Urothelium cell line (cell line): ENCODE measurements at regions not wholly inside any gene's neighbourhood (a gene's known extent, or its start where the extent isn't known, plus 50 kb on each side); places are given as distances from the start of the nearest gene placed in this dataset.
"Not testable (repeated sequence)": the region's sequence is repeated elsewhere in the genome, so short reads cannot be mapped to it uniquely, and the experiment has no call there.

Source experiments
- DNase-seq: peaks from one replicate; pipeline ENCODE4 v3.0.0; 2011; ENCODE audit warnings: low spot score, mixed read lengths
- FAIRE-seq: peaks from 2 replicates; lab custom pipeline; 2011; peaks lifted over from hg19 to GRCh38; lab: Jason Lieb, UNC

DNA sequence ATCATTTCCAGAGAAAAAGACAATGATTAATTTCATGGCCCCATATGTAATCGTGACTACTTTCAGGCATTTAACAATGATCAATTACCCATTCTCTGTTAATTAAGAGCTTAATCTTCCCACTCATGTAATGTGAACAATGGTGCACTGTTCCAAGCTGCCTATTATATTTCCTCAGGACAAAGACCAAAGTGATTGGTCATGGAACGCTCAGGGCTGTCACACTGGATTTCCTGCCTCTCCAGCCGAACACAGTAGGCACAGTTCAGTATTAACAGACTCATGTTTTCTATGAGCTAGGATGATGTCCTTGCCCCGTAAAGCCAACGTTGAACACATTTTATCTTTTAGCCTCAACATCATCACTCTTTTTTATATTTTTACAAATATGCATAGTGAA lies 142.7 kb upstream of the FZD8 start:
- FAIRE-seq (no peak), DNase-seq (no peak)

DNA sequence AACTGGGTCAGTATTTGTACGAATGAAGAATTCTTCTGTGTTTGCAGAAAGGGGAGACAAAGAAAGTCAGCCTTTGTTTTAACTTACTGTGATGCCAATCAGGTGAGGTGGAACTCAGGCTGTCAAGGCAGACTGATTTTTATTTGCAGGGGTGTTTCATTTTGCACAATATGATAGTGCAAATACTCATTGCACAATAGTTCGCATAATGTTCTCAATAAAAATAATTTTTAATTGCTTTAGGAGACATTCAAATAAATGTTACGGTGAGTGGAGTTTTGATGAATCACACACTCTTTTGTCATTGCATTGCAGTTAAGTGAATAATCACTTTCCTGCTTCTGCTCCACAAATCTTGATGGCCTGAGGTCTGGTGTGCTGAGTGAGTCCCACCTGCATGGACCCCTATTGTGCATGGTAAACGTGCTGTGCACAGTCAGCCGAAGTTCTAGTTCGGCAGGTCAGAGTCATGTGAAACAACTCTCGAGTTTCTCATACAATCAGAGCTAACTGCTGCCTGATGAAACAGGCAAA lies 141.3 kb upstream of the FZD8 start:
- FAIRE-seq (no peak), DNase-seq (no peak)

DNA sequence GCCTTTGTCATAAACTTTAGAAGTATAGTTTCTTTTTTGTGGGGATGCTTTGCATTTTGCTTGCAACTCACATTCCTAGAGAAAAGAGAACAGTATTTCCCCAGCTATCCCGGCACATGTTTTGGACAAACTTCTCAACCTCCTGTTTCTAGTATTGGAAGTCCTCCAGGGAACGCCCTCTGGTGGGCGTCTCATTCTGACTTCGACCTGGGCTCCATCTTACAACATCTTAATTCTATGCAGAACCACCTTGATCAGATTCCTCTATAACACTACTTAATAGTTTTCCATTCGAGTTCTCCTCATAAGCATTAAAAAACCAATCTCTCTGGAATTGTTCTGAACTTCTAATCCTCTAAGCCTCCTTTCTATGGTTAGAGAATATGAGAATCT lies 139.5 kb upstream of the FZD8 start:
- DNase-seq = no peak
- FAIRE-seq = no peak

DNA sequence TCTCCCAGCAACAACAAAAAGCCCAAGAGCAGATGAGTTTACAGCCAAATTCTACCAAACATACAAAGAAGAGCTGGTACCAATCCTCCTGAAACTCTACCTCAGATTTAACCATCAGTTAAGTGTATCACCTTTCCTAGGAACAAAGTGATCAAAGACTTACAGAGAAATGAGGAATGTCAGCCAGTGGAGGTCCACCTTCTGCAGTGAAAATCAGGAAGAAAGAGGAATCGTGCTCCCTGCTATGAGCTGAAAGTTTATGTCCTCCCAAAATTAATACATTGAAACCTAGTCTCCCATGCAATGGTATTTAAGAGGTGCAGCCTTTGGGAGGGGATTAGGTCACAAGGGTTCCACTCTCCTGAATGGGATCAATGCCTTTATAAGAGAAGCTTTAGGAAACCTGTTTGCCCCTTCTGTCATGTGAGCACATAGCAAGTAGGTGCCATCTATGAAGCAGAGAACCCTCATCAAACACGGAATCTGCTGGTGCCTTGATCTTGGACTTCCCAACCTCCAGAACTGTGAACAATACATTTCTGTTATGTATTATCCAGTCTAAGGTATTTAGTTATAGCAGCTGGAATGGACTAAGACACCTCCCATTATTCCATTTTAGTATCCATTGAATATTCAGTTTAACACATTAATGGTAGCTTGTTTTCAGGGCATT lies 139.0 kb upstream of the FZD8 start:
- DNase-seq = no peak
- no peak for FAIRE-seq

DNA sequence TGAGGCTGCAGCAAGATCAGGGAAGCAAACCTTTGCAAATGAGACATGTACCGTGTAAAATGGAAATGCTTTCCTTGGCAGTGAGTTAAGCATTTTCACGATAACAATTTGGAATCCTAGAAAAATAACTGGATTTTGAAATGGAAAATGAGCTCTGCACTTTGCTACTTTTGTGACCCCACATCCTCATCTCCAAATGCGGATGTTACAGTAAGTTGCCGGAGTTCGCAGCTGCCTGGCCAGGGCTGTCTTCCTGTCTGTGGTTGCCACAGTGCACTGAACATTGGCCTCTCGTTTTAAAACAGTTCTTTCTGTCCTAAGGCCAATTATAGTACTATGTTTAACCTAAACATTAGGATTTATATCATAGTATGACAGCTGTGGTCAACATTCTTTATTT lies 136.2 kb upstream of the FZD8 start:
- DNase-seq (no peak), FAIRE-seq (no peak)

DNA sequence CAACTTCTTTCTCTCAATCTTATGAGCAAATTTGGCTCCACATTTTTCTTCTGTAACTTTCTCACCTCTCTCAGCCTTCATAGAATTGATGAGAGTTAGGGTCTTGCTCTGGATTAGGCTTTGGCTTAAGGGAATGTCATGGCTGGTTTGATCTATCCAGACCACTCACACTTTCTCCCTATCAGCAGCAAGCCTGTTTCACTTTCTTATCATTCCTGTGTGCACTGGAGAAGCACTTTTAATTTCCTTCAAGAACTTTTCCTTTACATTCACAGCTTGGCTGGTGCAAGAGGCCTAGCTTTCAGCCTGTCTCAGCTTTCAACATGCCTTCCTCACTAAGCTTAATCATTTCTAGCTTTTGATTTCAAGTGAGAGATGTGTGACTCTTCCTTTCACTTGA lies 134.5 kb upstream of the FZD8 start:
- DNase-seq, FAIRE-seq: not testable (repeated sequence)

DNA sequence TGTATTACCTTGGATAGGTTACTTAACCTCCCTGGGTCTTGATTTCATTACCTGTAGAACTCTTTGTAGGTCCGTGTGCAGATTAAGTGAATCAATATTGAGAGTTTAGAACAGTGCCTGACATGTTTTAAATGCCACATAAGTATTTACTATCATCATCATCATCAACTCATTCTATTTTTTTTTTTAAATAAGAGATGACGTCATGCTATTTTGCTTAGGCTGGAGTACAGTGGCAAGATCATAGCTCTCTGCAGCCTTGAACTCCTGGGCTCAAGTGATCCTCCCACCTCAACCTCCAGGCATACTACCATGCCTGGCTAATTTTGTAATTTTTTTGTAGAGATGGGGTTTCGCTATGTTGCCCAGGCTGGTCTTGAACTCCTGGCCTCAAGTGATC lies 132.0 kb upstream of the FZD8 start:
- DNase-seq = no peak
- no peak for FAIRE-seq

DNA sequence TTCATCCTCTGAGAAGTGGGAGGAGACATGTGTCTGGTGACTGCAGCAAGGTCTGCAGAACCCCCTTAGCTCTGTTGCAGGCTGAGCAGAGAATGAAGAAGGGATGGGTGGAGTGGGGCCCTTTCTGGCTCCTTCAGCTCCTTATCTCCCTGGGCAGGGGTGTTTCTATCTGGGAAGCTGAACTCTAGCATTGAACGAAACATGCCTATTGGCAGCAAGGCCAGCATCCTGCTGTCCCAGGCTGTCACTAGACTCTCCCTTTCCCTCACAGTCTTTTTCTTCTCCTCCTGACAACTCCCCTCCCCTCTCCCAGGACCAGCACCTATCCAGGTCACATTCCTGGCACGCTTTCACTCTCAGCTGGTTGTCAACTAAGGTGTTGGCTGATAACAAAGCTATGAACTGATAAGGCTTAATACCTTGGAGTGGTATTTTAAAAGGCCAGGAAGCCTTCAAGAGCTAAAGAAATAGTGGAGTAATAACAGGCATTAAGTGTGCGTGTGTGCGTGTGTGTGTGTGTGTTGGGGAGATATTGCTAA lies 128.8 kb upstream of the FZD8 start:
- DNase-seq (no peak), FAIRE-seq (no peak)

DNA sequence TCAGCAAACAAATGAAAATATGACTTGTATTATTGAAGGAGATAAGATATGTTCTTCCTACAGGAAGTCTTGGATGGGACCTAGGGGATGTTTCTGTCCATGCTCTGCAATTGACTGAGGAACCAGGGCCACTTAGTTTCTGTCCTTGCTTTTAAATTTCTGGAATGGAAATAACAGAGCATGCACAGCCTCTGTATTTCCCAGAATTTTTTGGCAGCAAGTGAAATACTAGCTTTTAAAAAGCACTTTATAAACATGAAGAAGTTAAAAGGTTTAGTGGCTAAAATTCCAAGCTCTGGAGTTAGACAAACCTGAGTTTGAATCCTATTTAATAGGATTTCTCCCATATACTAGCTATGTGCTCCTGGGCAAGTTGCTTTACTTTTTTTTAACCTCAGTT lies 127.7 kb upstream of the FZD8 start:
- DNase-seq (no peak), FAIRE-seq (no peak)

DNA sequence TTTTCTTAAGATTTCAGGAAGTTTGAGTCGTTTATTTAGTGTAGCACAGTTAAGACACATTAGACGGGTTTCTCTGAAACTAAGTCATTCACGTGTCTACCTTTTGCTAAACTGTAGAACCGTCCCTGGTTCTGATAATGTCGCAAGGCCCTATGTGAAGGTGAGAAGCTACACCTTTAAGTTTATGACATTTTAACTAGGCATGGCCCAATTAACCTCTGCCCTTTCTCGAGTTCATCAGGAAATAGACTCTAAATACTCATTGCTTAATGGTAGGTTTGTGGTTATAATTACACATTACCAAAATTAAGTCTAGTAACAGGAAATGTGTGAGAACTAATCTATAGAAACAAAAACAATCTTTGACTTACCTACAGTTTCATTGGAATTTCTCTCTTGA lies 126.6 kb upstream of the FZD8 start:
- DNase-seq = no peak
- no peak for FAIRE-seq

DNA sequence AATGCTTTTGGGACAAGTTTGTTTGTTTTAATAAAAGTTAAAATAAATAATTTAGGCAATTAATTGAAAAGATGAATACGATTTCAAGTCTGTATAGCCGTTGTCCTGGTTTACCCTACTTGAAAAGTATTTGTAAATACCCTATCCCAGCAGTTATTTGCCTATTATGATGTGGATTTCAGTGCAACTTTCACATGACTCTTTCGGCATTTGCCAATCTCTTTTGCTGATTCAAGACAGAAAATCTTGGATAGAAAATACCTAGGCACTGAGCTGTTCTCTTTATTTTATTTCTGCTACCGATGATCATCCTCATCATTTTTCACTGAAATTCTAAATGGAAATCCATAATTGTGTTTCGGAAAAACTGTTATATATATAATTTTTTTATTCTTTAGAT lies 125.9 kb upstream of the FZD8 start:
- no peak for FAIRE-seq

DNA sequence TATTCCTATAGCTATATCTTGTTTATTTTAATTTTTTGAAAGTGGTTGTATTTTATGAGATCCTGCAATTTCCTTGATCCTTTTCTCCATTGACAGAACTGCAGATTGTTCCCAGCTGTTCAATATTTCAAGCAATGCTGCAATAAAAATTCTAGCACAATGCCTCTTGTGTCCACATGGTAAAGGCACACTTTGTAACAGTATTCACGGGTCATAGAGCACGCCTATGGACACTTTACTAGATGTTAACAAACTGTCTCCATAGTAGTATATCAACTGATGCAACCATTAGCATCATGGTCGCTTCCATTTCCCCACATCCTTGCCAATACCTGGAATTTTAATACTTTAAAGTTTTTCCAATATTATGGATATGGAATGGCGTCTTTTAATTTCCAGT lies 123.9 kb upstream of the FZD8 start:
- FAIRE-seq (no peak), DNase-seq (no peak)

More for the DNA sequence above, 125.9 kb upstream of the FZD8 start:
- DNase-seq = no peak

DNA sequence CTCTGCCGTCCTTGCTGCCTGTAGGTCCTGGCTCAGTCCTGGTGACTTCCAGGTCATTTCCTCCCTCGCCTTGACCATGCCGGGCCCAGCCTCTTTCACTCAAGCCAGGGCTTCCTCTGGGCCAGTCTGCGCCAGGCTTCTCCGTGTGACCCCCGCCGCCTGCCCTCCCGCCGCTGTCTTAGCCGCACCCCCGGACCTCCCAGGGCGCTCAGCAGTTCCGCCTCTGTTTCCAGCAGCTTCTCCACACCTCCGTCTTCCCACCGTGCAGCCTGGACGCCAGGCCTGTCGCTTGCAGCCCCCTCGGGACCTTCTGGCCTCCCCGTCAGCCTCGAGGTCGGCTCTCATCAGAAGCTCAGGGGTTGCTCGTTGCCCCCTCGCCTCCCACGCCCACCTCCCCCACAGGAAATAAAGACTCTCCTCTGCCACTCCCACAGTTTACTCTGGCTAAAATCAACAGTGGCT lies 123.0 kb upstream of the FZD8 start:
- no peak for FAIRE-seq
- no peak for DNase-seq

DNA sequence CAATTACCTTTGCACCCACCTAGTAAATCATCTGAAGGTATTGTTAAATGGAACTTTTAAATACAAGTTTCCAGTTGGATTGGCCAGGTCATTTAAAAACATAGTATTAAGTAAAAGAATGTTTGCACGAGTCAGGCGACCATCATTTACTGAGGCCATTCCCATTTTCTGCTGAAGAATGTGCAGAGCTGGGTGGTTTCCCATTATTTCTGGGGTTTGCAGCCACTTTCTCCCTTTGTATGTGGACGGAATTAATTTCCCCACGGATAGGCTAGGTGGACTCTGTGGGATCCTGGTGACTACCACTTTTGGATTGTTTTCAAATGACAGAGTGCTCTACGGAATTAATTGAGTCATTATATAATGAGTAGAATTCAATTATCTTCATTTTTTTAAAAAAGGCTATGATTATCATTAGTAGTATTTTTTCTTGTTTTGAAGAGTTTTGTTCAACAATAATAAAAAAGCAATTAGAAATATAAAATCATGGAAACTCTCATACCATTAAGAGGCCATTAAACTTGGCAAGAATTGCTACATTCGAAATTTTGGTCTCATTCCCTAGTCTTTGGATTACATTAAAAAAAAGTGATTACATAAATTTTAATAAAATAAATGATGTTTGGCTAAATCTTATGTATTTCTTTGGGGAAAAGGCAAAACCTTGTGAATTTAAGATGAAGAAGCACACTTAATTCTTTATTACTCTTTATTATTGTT lies 120.4 kb upstream of the FZD8 start:
- DNase-seq (no peak), FAIRE-seq (no peak)

DNA sequence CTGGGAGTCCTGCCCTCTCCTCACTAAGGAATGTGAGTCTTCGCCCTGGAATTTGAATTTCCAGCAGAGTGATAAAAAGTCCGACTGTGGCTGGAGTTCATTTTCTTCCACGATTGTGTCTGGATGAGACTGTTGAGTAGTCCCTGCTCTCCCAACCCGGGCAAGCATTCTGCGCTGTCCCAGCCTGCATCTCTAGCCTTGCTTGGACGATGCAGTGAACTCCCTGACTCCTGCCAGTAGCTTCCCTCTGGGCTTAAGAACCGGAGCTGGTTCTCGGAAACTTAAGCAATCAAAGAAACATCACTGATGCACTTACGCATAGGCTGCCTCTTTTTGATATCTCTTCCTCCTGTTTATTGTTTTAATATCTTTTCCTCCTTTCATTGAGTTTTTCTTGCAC lies 116.0 kb upstream of the FZD8 start:
- no peak for FAIRE-seq

DNA sequence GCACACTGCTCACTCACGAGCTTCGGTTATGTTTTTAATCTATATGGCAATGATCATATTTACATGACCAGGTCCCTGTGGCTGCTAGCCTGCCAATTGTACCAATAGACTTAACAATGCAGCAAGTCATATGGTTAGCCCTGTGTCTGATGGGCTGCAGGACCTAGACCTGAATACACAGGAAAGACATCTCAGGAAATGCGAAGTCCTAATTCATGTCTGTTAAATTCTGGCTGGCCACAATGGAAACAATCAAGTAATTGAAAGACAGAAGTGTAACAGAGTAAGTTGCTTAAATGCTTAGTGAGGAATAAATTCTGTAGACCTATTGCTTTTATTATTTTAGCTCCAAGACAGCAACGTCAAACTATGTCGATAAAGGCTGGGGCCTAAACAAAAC lies 112.4 kb upstream of the FZD8 start:
- no peak for FAIRE-seq

More for the DNA sequence above, 116.0 kb upstream of the FZD8 start:
- no peak for DNase-seq

DNA sequence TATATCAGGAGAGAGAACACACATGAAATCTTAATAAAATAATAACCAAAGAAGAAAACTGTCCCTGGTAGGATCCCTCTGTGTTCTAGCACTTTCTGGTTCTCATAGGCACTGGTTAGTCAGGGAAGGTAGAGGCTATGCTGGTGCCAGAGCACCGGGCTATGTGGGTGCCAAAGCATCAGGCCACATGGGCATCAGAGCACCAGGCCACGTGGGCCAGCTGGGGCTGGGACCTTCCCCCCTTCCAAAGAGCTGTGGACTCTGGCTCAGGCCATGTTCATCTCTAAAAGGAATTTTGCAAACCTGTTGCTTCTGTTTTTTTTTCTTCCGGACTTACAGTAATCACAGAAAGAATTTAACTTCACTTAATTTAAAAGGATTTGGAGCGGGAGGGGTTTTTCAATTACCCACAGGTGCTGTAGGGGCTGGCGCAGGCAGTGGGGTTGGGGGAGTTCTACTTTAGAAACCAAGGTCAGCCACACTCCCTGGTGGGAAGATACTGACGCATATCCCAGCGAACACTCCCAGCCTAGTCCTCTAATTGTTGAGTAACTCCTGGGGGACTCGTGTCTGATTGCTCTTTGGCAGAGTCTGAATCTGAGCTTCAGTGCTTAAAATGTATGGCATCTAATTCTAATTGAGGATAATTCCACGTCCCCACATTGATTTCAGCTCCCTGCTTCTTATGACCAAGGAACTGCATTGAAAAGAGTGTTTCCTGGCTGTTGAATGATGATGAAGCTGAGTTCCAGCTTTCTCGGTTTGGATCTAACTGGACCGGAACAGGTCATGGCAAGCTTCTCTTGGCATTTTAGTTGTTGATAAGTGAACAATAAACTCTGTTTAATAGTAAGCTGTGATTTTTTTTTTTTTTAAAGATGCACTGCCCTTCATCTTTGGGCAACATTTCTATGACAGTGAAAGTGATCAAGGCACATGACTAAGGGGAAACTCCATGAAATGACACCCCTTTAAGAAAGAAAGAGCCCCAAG lies 110.7 kb upstream of the FZD8 start:
- DNase-seq (no peak), FAIRE-seq (no peak)

More for the DNA sequence above, 112.4 kb upstream of the FZD8 start:
- DNase-seq = no peak

DNA sequence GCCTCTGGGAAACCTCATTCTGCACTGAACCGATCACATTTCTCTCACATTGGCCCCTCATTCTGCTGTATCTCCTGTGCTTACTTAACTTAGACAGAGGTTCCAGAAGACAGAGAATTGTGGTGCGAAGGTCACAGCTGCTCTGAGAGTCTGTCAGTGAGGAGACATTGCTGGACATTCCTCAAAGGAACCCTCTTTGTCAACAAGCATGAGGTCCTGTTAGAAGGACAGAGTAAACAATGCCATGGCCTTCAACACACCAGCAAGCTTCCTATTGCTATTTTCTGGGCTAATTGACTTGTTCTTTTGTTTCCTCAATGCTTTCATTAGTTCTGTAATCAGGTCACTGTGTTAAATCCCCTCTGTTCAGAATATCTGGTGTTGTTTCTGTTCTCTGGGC lies 109.3 kb upstream of the FZD8 start:
- DNase-seq (no peak), FAIRE-seq (no peak)

DNA sequence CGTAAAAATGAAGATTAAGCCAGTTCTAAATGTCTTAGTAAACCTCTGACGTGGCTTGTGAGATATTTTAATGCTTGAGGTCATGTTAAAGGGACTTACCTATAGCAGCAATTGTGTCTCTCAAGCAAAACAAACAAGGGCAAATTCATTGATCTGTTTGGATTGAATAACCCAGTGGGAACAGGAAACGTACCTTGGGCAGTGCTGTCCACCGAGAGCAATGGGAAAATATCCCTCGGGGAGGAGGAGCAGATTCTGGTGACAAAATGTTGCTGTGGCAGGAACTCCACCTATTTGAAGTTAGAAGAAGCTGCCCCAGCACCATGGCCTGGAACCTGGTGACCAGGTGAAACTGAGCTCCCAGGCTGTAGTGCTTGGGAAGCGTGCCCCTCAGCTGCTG lies 107.1 kb upstream of the FZD8 start:
- DNase-seq (no peak), FAIRE-seq (no peak)

DNA sequence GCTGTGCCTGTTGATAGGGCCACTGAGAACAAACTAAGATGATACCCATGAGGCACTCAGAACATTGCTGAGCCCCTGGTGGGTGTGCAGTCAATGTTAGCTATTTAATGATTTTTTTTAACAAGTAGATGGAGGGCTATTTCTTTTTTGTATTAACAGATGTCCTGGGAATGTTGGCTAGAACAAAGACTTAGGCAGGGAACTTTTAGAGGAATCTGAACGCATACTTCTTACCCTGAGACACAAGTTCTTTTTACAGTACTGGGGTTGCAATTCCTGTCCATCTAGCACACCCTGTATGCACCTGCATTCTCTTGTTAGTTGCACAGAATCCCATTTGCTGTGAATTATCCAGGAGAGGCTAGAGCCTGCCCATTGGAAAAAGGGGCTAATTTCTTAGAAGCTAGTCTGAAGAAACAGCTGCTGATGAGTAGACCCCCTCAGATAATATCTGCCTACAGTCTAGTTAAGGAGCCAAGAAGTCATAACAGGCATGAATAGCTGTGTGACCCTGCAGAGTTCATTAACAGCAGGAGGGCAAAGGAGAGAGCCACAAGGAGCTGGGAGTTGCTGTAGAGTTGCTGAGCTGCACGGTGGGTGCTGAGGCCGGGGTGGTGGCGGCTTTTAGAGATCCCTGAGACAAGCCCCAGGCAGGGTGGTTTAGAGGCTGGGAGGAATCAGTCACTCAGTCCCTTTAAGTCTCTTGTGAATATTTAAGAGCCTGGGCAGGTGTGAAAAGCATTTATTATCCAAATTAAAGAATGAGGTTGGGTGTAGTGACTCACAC lies 103.7 kb upstream of the FZD8 start:
- FAIRE-seq (no peak), DNase-seq (no peak)
